WERI-Rb-1 (cell line): ENCODE measurements at regions not wholly inside any gene's neighbourhood (a gene's known extent, or its start where the extent isn't known, plus 50 kb on each side); places are given as distances from the start of the nearest gene placed in this dataset.

ENCODE experiments used
- DNase-seq: peaks from one replicate; pipeline ENCODE4 v3.0.0-alpha.2; 2020
- H3K27ac ChIP-seq: fragments of 250-450 bp; sonication (Bioruptor Pico); 2 replicates; pipeline ENCODE4 v1.5.1; 2020; ENCODE audit warnings: mild to moderate bottlenecking, moderate library complexity
- H3K27me3 ChIP-seq: fragments of 250-450 bp; sonication (Bioruptor Pico); 2 replicates; pipeline ENCODE4 v1.5.1; 2021; ENCODE audit warnings: mild to moderate bottlenecking, low read depth, moderate library complexity; ENCODE audit not compliant: insufficient read depth, severe bottlenecking
- H3K36me3 ChIP-seq: fragments of 250-450 bp; sonication (Bioruptor Pico); 2 replicates; pipeline ENCODE4 v1.5.1; 2020; ENCODE audit warnings: mild to moderate bottlenecking, moderate library complexity
- H3K4me3 ChIP-seq: 2 replicates; pipeline ENCODE4 v1.5.1; 2011; ENCODE audit warnings: low read depth, mild to moderate bottlenecking, control low read depth, low read length
- H3K9me3 ChIP-seq: fragments of 250-450 bp; sonication (Bioruptor Pico); 2 replicates; pipeline ENCODE4 v1.5.1; 2021; ENCODE audit warnings: mild to moderate bottlenecking, moderate library complexity; ENCODE audit not compliant: severe bottlenecking
- CTCF ChIP-seq: IDR thresholded peaks from 2 replicates; pipeline ENCODE4 v1.5.1; 2011; ENCODE audit warnings: low read depth, mild to moderate bottlenecking, control low read depth, inconsistent platforms, low read length

GRCh38 chr22:49240472-49240871 lies 587.2 kb downstream of the BRD1 start:
- no peak for TF ChIP-seq CTCF
- Histone ChIP-seq H3K27me3 (no peaks in the 10 kb centered on the region), H3K9me3 (peaks cover 5% of the 10 kb centered on the region)

GRCh38 chr22:49240016-49240380 lies 587.7 kb downstream of the BRD1 start:
- Histone ChIP-seq H3K36me3 (no peaks in the 10 kb centered on the region), H3K27me3 (no peaks in the 10 kb centered on the region), H3K27ac (no peak overlapping the region), H3K4me3 (no peak overlapping the region), H3K9me3 (peaks cover under 1% of the 10 kb centered on the region)
- no peak for TF ChIP-seq CTCF
- DNase-seq = no peak

More at GRCh38 chr22:49240472-49240871, 587.2 kb downstream of the BRD1 start:
- no peak overlapping the region for H3K4me3 ChIP-seq
- no peak for DNase-seq
- no peak overlapping the region for H3K27ac ChIP-seq
- H3K36me3 ChIP-seq = no peaks in the 10 kb centered on the region

- Histone ChIP-seq H3K9me3 (no peaks in the 10 kb centered on the region), H3K27me3 (no peaks in the 10 kb centered on the region)
Measured at GRCh38 chr22:49239264-49240015, 588.2 kb downstream of the BRD1 start.

GRCh38 chr22:49238181-49239141 lies 589.2 kb downstream of the BRD1 start:
- H3K36me3 ChIP-seq = no peaks in the 10 kb centered on the region
- no peaks in the 10 kb centered on the region for H3K9me3 ChIP-seq
- DNase-seq = no peak
- no peak overlapping the region for H3K4me3 ChIP-seq
- no peak overlapping the region for H3K27ac ChIP-seq
- no peaks in the 10 kb centered on the region for H3K27me3 ChIP-seq
- TF ChIP-seq CTCF = no peak

More at GRCh38 chr22:49239264-49240015, 588.2 kb downstream of the BRD1 start:
- DNase-seq = no peak
- no peak overlapping the region for H3K27ac ChIP-seq
- H3K4me3 ChIP-seq = no peak overlapping the region
- no peak for TF ChIP-seq CTCF
- no peaks in the 10 kb centered on the region for H3K36me3 ChIP-seq

- TF ChIP-seq CTCF = no peak
- H3K36me3 ChIP-seq = no peaks in the 10 kb centered on the region
- no peaks in the 10 kb centered on the region for H3K9me3 ChIP-seq
- no peak overlapping the region for H3K27ac ChIP-seq
- DNase-seq = no peak
- no peaks in the 10 kb centered on the region for H3K27me3 ChIP-seq
- H3K4me3 ChIP-seq = no peak overlapping the region
Measured at GRCh38 chr22:49237703-49238102, 590.0 kb downstream of the BRD1 start.
